ENCODE measurements at regions not wholly inside any gene's neighbourhood (a gene's known extent, or its start where the extent isn't known, plus 50 kb on each side); places are given as distances from the start of the nearest gene placed in this dataset.

- TF ChIP-seq TAF1 (IDR thresholded peaks at IDR 0.05; ENCODE audit: control insufficient read depth, extremely low read depth, insufficient read depth, low read length, severe bottlenecking) (no peak), FUS (optimal IDR thresholded peaks at IDR 0.05; ENCODE audit: low read depth, low read length) (no peak), NRF1 (conservative IDR thresholded peaks at IDR 0.05 in 1 of 2, IDR thresholded peaks at IDR 0.05 in 1 of 2) (no peak), CTCF (IDR thresholded peaks at IDR 0.05 in 2 of 3, conservative IDR thresholded peaks at IDR 0.05 in 1 of 3; ENCODE audit: insufficient read depth in 2 of 3, low read depth in 1 of 3, low read length in 3 of 3) (no peak), ZNF324 (CRISPR knock-in tag; IDR thresholded peaks at IDR 0.05) (no peak), DDX20 (tag; IDR thresholded peaks at IDR 0.05; ENCODE audit: low read depth) (no peak), RNF2 (IDR thresholded peaks at IDR 0.05) (no peak), ATF3 (IDR thresholded peaks at IDR 0.05) (no peak), ATF3 (CRISPR knock-in tag; conservative IDR thresholded peaks at IDR 0.05) (no peak), GTF2B (IDR thresholded peaks at IDR 0.05; ENCODE audit: extremely low read depth, insufficient read length) (no peak), ZEB2 (IDR thresholded peaks at IDR 0.05) (no peak), ZNF644 (tag; IDR thresholded peaks at IDR 0.05; ENCODE audit: low read depth) (no peak), JUND (IDR thresholded peaks at IDR 0.05; ENCODE audit: borderline replicate concordance, low read depth, low read length) (no peak), JUND (tag; IDR thresholded peaks at IDR 0.05; ENCODE audit: borderline replicate concordance, low read depth, low read length) (no peak)
These were observed 178.3 kb downstream of the BARX1 start for GRCh38 chr9:93776873-93777272.
